ENCODE measurements at regions not wholly inside any gene's neighbourhood (a gene's known extent, or its start where the extent isn't known, plus 50 kb on each side); places are given as distances from the start of the nearest gene placed in this dataset.

- H4K20me1 ChIP-seq (ENCODE audit: insufficient read depth) = no peaks in the 10 kb centered on the region
- no peaks in the 10 kb centered on the region for H3K36me3 ChIP-seq (replicated peaks in 1 of 2; ENCODE audit: control insufficient read depth in 1 of 2, insufficient read depth in 2 of 2, low read length in 1 of 2)
- no peak overlapping the region for H2AFZ ChIP-seq (ENCODE audit: low read depth)
- ChIA-PET POLR2A (no interaction called here), CTCF (no interaction called here)
- H3K9me3 ChIP-seq = no peaks in the 10 kb centered on the region
- no peak overlapping the region for H3K27ac ChIP-seq (ENCODE audit: low read depth in 2 of 2, low read length in 1 of 2)
- H3K9me2 ChIP-seq = no peaks in the 10 kb centered on the region
- no peaks in the 10 kb centered on the region for H3K27me3 ChIP-seq (ENCODE audit: insufficient read depth)
- no peaks in the 10 kb centered on the region for H3K79me2 ChIP-seq (ENCODE audit: insufficient read depth)
- TF ChIP-seq, protein P1, sequence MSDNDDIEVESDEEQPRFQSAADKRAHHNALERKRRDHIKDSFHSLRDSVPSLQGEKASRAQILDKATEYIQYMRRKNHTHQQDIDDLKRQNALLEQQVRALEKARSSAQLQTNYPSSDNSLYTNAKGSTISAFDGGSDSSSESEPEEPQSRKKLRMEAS (IDR thresholded peaks at IDR 0.05; ENCODE audit: low read depth) = no peak
- TF ChIP-seq USF2 (IDR thresholded peaks at IDR 0.05; ENCODE audit: borderline replicate concordance, low read depth, low read length) = no peak
- TF ChIP-seq JUND (IDR thresholded peaks at IDR 0.05) = no peak
- TF ChIP-seq TEAD4 (IDR thresholded peaks at IDR 0.05; ENCODE audit: borderline replicate concordance, insufficient read depth) = no peak
- TF ChIP-seq PBX3 (IDR thresholded peaks at IDR 0.05) = no peak
- TF ChIP-seq CTCF (IDR thresholded peaks at IDR 0.05) = no peak
- no peak for TF ChIP-seq RXRA (IDR thresholded peaks at IDR 0.05; ENCODE audit: borderline replicate concordance, low read depth)
- no peaks in the 10 kb centered on the region for H3F3A ChIP-seq (replicated peaks; ENCODE audit: insufficient read depth)
- DNase-seq = no peak
- H3K4me1 ChIP-seq (ENCODE audit: control insufficient read depth in 1 of 2, insufficient read depth in 2 of 2, low read depth in 1 of 2, low read length in 1 of 2) = no peaks in the 10 kb centered on the region
- H3K4me3 ChIP-seq (ENCODE audit: low read depth in 2 of 2, low read length in 1 of 2) = no peak overlapping the region
- 0% methylated on average over 1 of the region's 1 CpG for WGBS (ENCODE audit: low lambda C conversion rate)
- no peak overlapping the region for H3K9ac ChIP-seq
- H3K4me2 ChIP-seq = no peak overlapping the region
Measured at GRCh38 chr7:121696954-121697353, 176.0 kb upstream of the PTPRZ1 start.

DNA sequence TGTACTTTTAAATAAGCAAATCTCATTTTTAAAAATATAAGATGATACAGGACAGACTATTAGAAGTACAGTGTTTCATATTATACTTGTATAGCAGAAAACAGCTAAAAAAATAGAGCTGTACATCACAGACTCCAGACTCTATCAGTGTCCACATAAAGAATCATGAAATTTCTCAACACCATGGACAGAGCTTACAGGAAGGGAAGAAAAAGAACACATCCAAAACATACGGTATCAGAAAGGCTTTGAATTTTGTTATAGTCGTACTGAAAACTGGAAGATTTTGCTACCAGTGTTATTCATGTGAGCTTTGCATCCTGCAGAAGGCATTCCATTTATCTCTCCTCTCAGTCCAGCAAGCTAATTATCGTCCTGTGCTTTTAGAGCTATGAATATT, 183.2 kb upstream of the PTPRZ1 start:
- CTCF ChIA-PET = interaction anchor here (1.1 to 1.4 kb wide), 2 partner anchors 11 to 305 kb away, joined by 4 read pairs; no protein-coding TSS in a partner anchor
- POLR2A ChIA-PET = no interaction called here
- H2AFZ ChIP-seq (ENCODE audit: low read depth) = no peak overlapping the region

More for the DNA sequence above, 183.2 kb upstream of the PTPRZ1 start:
- WGBS (ENCODE audit: low lambda C conversion rate) = 6% methylated on average over 3 of the region's 3 CpGs
- peaks cover 2% of the 10 kb centered on the region; the same call in 1 of the 2 replicates for H3K27me3 ChIP-seq (ENCODE audit: insufficient read depth)
- H3K36me3 ChIP-seq (replicated peaks in 1 of 2; ENCODE audit: control insufficient read depth in 1 of 2, insufficient read depth in 2 of 2, low read length in 1 of 2) = no peaks in the 10 kb centered on the region
- no peaks in the 10 kb centered on the region for H3K79me2 ChIP-seq (ENCODE audit: insufficient read depth)
- H3K9me3 ChIP-seq = no peaks in the 10 kb centered on the region
- H3F3A ChIP-seq (replicated peaks; ENCODE audit: insufficient read depth) = no peaks in the 10 kb centered on the region
- TF ChIP-seq GATA2 (CRISPR knock-in tag; IDR thresholded peaks at IDR 0.05) (no peak), REST (IDR thresholded peaks at IDR 0.05; ENCODE audit: low read depth, low read length) (0 out of 2 replicates have a peak, but pooled peaks have one; percentile 59), USF2 (IDR thresholded peaks at IDR 0.05; ENCODE audit: borderline replicate concordance, low read depth, low read length) (no peak)
- no peak overlapping the region for H3K4me3 ChIP-seq (ENCODE audit: low read depth in 2 of 2, low read length in 1 of 2)
- DNase-seq = no peak
- no peaks in the 10 kb centered on the region for H3K4me1 ChIP-seq (ENCODE audit: control insufficient read depth in 1 of 2, insufficient read depth in 2 of 2, low read depth in 1 of 2, low read length in 1 of 2)
- H3K9me2 ChIP-seq = no peaks in the 10 kb centered on the region
- H4K20me1 ChIP-seq (ENCODE audit: insufficient read depth) = no peaks in the 10 kb centered on the region
- no peak overlapping the region for H3K9ac ChIP-seq
- no peak overlapping the region for H3K4me2 ChIP-seq
- no peak overlapping the region for H3K27ac ChIP-seq (ENCODE audit: low read depth in 2 of 2, low read length in 1 of 2)

All from SK-N-SH (cell line).